Retina (tissue), 1 donor: ENCODE measurements at regions not wholly inside any gene's neighbourhood (a gene's known extent, or its start where the extent isn't known, plus 50 kb on each side); places are given as distances from the start of the nearest gene placed in this dataset.

ENCODE experiments used
- DNase-seq: peaks from one replicate; pipeline ENCODE4 v3.0.0-alpha.2; 2016

DNA sequence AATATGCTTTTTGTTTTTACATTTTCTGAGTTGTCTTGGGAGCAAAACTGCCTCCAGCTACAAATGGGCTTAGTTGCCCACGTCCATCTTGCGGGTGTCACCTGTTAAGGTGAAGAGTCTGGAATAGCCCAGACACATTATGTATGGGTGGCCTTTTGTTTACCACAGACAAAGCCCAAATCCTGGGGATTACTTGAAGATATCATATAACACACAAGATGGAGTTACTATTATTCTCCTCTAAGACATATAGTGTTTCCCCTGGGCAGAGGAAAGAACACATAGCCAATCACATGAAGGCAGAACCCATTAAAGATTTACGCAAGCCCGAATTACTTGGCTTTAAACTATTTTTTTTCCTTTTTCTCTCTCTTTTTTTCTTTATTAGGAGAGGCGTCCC is 625.6 kb upstream of the FAM241A start:
- no peak for DNase-seq

DNA sequence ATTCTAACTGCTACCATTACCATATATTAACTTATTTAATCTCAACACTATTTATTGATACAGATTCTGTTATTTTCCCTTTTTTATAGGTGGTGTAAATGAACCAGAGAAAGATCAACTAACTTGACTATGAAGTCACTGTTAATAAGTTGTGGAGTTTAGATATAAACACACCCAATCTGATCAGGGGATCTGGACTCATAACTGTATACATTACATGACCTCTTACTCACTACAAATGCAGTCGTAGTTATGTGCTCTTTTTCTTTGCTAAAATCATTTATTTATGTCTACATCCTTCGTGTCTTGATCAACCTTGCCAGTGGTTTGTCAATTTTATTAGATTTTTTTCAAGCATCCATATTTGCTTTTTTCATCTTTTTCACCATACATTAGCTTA is 614.8 kb upstream of the FAM241A start:
- DNase-seq = no peak

DNA sequence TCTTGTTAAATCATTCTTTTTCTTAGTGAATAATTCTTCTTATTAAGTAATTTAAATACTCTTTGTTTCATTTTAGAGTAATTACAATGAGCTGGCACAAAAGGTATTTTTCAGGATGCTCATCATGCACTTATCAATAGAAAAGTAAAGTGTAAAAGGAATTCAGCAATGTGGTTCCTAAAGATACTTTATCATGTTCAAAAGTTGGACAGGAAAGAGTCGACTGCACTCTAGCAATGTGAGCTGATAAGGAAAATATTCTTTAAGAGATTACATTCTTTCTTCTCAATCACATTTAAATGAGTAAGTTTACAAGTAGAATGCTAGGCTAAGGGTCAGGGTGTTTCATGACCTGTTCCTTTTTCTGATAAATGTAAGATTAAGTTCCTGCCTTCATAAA is 609.5 kb upstream of the FAM241A start:
- DNase-seq = no peak

DNA sequence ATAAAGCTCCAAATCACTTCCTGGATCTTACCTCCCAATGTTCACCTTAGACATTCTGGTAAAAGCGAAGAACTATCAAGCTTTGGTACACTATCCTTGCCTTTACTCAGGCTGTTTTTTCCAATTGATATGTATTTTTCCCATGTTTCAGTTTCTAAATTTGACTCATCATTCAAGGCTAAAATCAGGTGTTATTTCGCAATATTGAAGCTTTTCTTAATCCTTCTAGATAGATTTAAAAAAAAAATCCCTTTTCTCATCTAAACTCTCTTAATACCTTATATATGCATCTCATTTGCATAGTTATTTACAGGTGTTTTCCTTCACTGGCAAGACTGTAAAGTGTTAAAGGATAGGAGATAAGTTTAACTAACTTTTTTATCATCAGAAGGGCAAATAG is 608.1 kb upstream of the FAM241A start:
- no peak for DNase-seq

DNA sequence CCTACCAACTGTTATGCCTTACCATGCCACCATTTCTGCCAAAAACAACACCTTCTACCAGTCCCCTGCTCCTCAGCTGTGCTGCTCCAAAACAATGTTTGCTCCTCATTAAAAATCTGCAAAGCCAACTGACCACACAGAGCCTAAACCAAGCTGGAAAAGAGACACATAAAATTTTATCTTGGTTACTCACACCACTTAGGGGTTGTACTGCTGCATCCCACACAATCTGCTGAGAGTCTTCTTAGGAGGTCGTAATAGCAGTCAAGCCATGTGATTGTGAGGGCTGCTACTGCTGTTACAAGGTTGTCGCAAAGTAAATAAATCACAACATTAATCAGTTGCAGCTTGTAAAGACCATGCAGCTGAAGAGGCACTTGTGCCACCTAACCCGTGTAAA is 607.4 kb upstream of the FAM241A start:
- no peak for DNase-seq

DNA sequence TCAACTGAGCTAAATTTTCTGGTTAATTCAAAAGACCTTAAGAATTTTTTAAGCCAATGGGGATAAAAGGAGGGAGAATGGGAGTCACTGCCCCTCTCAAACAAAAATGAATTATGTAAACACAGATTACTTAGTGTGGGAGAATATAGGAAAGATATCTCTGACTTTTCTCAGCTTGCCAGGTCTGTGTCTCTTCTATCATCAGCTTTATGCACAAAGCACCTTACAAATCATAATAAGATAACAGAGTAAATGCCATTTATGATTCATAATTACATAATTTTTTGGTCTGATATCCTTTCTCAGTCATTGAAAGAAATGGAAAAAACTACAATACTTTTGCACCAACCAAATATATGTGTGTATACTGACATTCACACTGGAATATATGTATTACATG is 604.6 kb upstream of the FAM241A start:
- DNase-seq = no peak

DNA sequence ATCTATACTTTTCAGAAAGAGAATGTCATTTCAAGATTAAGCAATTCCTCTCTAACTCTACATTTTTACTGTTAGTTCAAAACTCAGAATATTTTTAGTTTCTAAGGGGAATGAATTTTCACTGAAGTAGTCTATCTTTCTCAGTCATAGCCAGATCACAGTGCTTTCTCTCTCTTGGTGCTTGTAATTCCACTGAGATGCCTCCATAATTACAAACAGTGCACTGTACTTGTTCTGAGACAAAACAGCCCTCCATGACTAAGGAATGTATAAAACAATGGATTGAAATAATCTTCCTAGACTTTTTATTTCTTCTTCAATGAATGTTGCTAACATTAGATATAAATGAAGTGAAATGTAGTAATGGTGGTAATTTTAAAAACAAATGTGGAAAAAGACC is 603.2 kb upstream of the FAM241A start:
- no peak for DNase-seq

DNA sequence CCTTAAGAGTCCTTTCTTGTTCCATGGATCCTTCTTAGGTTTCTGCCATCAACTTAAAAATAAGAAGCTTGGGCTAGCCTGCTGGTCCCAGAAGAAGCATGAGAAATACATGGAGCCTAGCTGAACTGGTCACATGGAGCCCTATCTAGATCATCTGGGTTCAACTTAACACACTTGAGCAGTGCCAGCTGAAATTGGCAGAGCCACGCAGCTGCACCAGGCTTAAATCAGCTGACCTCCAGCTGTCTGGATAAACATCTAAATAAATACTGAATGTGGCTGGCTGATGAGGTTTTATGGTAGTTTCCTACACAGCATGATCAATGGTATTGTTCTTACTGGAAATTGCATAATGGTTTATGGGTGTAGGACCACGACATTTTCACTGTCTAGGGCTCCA is 598.4 kb upstream of the FAM241A start:
- no peak for DNase-seq

DNA sequence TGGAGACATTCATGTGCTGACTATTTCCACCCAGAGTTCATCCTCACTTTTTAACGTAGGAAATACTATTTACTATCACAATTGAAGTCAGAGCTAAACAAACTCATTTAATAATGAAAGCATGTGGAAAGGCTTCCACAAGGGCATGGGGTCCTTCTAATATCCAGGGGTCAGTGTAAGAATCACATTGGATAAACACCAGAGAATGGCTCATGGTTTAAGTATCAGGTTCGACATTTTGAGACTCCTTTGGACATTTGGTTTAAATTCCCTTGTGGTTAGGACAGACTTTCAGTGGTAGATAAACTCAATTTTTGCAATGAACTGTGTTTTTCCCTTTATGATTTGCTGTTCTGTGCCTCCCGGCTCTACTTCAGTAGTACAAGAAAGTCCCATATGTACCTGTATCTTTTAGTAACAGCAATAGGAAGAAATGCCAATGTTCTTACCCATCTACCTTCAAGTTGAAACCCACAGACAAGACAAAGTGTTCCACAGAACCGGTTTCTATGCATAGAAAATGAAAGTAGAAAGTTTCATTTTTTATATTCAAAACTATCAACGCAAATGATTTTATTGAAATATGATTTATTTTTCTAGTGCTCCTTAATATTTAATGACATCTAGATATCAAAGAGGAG is 589.0 kb upstream of the FAM241A start:
- no peak for DNase-seq

DNA sequence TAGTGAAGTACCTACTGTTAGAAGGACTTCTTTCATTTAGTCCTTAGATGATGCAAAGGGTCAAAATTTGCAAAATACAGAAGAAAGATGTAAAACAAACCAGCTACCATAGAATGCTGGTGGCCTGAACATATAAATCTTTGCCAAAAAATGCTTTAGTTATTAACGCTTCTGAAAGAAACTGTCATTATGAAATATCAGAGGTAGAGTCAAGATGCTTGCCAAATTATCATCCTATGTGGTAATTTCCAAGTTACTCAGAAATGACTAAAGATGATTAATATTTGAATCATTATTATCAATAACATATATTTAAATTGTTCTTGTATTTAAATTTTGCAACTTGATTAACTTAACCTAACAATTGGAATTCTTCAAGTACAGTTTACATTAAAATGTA is 588.4 kb upstream of the FAM241A start:
- no peak for DNase-seq

DNA sequence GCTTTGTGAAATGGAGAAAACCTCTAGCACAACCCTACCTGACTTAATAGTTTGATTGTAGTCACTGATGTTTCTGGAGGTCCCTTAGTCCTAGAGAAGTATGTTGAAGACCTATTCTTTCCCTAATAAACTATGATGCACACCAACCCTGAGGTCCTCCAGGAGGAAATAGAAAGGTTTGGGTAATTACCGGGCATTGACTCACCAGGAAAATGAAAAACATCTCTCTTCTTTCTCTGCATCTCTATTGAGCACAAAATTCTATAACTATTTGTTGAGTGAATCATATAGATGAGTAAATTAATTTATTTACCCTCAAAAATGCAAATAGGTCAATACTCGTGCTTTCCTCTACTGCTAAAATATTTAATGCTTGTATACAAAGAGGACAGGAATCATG is 582.4 kb upstream of the FAM241A start:
- DNase-seq = no peak

DNA sequence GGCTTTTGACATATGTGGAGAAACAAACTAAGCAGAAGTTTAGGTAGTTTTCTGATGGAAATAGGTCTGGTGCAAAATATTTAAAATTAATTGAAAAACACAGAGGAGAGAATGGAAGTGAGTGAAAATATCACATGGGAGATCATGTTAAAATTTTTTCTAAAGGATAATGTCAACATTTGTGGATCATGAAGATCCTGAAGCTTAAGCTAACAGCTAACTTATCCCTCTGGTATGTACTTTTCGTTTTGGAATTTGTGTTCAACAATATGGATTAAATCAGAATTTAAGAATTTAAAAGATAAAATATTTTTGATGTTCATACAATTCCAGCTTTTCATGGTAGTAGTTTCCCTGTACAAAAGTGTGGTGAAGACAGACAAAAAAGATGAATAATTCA is 572.8 kb upstream of the FAM241A start:
- DNase-seq = no peak

DNA sequence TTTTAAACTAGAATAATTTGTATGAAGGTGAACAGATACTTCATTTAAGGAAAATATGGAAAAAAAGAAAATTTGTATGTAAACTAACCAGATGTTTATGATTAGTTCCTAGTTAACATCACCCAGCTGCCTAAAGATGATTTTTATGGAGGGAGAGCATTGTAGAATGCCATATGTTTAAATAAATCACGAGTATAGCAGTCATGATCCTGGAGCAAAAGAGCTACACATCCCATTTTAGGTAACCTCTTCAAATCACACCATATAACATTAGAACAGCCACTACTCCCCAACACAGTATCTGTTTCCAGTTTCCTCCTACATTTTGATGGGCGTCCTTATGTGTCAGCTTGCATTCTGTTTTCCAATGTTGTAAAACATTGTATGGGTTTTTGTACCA is 571.9 kb upstream of the FAM241A start:
- DNase-seq = no peak

DNA sequence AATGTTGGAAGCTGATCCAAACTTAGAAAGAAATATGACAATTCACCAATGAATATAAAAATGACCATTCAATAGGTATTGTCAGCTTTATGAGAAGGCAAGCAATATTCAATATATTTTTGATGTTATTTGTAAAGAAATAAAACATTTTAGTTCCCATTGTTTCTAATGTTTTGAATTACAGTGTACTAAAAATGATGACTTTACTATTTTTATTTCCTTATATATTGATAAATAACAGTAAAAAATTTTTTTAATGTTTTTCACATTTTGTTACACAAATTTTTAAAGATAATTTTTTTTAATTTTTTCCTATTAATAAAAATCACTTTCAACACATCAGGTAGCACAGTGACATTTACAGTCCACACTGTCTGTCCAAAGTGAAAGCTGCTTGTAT is 565.5 kb upstream of the FAM241A start:
- DNase-seq = no peak

DNA sequence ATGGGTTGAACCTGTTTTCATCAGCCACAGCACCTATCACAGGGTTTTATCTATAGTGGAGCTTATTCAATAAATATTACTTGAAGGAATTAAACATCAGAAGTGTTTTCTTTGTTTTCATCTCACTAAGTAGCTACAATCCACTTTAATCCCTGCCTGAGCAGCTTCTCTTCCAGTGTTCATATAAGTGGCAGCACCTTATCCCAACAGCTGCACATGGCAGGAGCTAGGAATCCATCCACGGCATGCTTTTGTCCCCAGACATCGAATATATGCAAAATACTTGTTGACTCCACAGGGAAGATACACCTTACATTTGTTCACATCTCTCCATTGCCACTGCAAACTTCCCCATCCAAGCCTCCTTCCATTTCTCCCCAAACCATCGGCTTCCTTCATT is 549.8 kb upstream of the FAM241A start:
- no peak for DNase-seq

DNA sequence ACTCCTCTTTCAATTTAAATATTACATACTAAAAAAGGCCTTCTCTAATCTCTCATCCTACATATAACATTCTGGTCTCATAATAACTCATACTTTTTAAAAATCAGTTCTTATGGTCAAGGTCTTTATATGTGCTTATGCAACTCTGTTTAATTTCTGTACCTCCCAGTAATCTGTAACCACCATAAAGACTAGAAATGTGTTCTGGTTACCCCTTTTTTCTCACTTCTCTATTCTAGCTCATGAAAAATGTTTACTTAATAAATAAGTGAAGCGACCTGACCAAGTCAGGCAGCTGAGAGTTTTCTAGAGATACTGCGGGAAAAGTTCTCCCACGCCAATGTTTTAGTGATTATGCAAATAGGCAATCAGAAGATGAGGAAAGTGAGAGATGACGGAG is 548.8 kb upstream of the FAM241A start:
- DNase-seq = no peak

DNA sequence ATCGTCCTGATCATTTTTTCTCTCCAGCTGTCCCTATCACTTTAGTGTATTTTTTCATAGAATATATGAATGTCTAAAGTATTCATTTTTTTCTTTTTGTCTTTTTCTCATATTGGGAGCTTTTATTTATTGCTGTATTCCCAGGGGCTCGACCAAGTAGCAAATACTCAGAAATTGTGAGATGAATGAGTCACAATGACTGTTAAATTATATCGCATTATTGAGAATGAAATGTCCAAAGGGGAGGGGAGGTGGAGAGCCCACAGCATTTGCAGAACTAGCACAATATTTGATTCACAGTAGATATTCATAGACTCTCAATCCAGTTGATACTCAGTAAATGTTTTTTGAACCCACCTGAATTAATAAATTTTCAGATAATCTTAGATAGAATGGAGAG is 543.6 kb upstream of the FAM241A start:
- no peak for DNase-seq

DNA sequence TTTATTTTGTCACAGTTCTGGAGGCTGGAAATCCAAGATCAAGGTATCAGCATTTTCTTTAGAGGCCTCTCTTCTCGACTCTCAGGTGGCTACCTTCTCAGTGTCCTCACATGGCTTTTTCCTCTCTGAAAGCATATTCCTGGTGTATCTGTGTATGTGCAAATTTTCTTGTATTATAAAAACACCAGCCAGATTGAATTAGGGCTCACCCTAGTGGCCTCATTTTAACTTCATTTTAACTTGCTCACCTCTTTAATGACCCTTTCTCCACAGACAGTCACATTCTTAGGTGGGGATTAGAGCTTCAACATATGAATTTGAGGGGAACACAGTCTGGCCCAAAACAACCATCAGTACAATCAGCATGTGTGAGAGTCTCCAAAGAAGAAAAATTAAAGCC is 542.4 kb upstream of the FAM241A start:
- DNase-seq = no peak

DNA sequence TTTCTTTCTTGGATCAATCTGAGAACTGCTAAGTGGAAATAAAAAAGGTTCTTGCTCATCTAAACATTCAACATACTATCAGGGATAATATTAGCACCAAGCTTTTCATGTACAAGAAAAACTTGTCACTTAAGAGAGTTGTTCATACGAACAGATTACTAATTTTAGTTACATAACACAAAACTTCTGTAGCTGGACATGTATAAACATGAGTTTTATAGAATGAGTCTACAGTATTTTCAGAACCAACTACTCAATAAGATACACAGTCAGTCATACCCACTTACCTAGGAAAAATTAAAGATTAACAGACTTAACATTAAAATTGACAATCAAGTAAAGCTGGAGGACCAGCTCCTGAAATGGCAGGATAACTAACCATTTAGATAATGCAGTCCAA is 540.1 kb upstream of the FAM241A start:
- no peak for DNase-seq

DNA sequence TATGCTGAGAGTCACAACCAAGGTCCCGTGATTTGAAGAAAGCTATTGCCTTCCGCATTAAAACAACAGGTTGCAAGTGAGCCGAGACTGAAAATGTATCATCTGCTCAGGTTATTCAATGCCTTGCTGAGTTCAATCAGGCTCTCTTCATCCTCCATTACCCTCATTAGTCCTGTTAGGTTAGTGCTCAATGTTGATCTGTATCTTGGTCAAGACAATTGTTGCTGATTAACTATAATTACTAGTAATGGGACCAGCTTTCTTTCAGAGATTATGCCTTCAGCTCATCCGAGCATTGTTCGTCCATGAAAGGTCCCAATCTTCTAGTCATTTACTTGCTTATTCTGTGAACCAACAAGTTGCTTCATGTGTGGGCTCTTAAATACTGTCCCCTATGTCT is 534.6 kb upstream of the FAM241A start:
- peak; percentile 50 for DNase-seq

DNA sequence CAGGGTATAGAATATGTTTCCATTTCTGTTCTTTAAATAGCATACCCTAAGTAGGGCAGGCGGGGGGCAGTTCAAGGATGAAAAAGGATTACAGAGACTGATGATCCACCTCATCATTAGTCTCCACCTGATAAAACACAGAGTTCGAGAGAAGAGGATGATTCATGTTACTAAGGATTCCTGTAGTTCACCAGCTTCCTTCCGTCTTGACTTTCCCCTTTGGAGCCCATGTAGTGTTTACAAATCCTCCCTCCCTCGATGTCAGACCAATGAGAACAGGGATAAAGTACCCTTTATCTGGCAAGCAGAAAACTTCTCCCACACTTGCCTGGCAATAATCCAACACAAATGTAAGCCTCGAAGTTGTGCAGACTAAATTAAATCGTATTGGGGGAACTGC is 526.3 kb upstream of the FAM241A start:
- no peak for DNase-seq

DNA sequence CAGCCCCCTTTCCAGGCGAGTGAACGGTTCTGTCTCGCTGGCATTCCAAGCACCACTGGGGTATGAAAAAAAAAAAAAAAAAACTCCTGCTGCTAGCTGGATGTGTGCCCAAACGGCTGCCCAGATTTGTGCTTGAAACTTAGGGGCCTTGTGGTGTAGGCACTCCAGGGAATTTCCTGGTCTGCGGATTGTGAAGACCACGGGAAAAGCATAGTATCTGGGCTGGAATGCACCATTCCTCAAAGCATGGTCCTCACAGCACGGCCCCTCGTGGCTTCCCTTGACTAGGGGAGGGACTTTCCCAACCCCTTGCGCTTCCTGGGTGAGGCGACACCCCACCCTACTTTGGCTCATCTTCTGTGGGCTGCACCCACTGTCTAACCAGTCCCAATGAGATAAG is 516.8 kb upstream of the FAM241A start:
- no peak for DNase-seq

DNA sequence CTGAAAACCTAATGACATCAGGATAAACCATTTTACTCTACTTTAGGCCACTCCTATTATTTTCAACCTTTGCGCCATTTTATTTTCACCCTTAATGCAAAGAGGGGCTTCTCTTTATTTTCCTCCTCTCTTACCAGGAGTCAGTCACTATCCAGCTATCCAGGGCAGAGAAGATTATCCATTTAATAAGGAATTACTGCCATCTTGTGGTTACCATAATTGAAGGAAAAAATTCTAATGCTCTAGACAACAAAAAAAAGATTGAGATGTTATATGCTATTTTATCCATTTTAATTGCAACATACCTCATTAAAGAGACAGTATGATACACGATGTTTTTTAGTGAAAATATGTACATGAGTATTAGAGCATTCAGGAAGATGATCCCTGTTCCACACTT is 514.5 kb upstream of the FAM241A start:
- DNase-seq = no peak

DNA sequence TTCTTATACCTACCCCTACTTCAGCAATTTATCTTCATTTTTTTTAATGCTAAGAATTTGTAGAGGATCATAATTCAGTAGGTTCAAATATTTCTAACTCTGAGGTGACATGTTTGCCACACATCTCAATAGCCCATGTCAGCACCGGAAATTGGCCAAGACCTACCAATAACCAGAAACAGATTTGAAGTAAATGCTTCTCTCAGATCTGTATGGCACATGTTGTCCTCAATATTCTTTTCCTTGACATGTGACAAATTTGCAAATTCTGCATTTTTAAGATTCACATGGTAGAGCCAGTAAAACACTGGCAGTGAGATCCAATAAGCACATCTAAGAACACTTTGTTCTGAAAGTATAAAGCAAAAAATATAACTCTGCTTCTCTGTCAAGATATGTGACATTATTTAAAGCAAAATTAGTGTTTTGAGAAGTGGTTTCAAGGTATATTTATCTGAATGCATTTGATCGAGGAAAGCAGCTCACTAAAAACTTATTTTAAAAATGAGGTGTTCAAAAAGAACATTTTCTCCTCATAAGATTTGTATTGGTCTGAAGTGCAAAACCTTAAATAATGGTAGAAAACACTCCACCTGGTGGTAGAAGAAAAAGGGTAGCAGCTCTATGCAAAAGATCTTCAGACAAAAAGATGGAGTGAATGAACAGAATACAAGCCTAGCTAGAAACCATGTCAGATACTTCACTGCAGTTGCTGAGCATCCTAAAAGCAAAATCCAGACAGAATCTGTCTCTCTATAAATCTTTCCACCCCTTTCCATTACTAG is 513.8 kb upstream of the FAM241A start:
- DNase-seq = no peak

DNA sequence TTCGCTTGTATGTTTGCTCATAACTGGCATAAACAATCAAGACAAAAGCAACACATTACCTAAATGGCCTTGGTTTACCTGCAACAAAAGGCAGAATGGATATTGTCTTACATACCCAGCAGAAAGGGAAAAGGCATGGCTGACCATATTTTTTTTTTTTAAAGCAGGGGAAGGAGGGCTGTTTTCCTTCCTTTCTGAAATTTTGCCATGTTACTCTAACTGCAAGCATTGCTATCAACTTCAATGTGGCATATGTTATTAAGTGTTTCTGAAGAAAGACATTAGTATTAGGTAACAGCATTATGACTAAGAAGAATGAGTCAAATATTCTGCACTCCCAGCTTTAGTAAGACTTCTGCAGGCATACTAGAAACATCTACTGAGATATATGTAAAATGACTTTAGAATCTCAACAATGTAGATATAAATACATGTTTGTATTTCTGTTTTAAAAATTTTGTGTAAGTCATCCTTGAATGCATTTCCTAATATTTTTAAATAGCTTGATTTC is 512.6 kb upstream of the FAM241A start:
- DNase-seq = no peak
